Non-pigmented ciliary epithelial cell (primary cell): ENCODE measurements at regions not wholly inside any gene's neighbourhood (a gene's known extent, or its start where the extent isn't known, plus 50 kb on each side); places are given as distances from the start of the nearest gene placed in this dataset.

Experiments used
- DNase-seq: peaks from one replicate; pipeline ENCODE4 v3.0.0-alpha.2; 2010; ENCODE audit warnings: low read depth

DNA sequence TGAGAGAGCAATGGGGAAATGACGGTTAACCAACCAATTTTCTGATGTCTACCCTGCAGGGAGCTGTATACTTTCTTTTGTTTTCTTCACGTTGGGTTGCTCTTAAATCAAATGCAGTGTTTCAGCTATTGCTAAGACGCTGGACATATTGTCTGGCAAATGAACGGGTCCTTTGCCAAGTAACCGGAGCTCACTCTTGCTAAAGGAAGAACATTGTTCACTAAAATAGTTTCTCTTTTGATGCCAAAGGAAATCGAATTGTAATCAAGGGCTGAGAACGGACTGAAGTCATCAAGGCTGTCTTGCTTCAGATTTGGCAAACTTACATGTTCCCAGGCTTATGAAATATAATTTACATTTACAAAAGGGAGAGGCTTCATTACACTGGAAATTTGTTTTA is 142.3 kb upstream of the ARGLU1 start:
- no peak for DNase-seq

DNA sequence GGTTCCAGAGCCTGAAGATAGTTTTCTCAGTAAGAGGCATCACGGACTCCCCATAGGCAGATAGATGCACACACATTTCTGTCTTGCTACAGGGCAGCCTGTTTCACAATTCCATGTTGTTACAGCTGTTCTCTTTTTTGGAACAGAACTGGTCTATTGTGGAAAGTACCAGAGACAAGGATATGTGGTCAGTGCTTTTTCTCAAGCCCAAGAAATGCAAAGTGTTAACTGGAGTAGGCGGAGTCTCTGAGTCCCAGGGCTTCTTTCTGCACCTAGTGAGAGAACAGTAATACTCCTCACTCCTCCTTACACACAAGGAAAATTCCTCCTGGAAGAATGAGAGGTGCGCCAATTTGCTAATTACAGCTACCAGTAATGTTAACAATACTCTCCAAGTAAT is 141.6 kb upstream of the ARGLU1 start:
- no peak for DNase-seq

DNA sequence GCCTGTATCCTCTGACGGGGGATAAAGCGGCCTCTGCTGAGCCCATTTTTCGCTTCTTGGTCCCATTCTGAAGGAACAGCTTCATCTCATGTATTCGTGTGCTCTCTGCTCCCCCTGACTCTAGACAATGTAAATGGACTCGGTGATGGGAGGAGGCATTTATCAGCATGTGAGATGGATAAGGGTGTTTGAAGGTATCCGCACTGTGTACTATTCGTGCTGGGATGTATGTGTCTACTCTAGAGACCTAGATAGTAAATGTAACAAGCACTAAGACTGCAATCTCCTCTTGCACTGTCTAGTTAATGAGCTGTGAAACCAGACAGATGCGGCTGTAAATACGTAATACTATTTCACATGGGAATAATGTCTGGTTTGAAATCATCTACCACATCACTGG is 134.6 kb upstream of the ARGLU1 start:
- no peak for DNase-seq

DNA sequence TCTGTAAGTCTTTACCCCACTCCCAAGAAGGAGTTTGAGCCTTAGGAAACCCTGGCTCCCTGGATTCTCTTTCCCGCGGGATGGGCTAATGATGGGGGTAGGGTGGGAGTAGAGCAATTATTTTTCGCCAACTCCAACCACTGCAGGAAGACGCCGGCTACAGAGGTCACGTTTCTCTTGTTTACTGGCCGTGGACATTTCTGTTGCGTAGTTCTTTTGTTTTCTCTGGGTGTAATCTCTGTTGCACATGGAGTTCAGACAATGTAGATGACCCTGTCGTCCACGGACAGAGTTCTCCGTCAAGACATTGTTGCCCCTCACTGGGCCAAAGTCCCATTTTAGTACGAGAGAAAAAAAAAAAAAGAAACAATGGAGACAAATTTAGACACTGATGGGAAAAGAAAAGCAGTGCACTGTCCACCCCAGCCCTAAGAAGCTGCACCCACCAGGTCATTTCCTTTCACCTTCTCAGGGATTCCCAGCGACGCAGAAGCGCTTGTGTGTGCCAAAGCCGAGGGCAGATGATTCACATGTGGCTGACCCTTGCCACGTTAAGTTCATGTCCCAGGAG is 133.9 kb upstream of the ARGLU1 start:
- DNase-seq: no peak

DNA sequence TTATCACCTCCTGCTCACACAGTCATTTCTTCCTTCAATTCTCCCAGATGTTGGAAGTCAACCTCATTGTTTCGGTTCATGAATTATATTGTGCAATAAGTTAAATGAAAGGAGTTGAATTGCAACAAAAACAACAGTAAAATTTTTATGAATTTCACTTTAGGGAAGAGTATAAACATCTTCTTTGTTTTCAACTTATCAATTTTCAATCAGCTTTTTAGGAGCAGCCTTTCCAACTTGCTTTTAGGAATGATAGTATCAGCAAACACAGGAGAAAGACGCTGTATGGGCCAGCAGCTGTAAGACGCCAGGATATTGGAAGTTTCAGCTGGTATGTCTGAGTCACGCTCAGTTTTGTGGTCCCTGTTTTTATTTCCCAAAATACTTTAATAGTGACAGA is 132.5 kb upstream of the ARGLU1 start:
- DNase-seq: no peak

DNA sequence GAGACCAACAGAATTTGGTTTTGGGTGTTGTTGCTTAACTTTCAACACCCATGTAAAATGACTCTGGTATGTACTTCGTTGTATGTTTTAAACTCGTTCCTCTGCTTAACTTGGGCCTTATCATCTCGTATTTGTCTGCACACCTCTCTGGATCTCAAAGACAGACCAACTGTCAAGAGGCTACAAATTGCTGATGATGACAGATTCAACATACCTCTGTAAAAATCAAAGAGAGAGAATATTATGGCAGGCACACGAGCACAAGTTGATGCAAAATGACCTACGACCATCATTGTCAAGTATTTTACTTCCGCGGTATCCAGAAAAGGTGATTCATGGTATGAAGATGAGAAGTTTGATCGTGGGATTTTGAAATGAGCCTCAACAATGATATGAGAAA is 132.1 kb upstream of the ARGLU1 start:
- DNase-seq: no peak

DNA sequence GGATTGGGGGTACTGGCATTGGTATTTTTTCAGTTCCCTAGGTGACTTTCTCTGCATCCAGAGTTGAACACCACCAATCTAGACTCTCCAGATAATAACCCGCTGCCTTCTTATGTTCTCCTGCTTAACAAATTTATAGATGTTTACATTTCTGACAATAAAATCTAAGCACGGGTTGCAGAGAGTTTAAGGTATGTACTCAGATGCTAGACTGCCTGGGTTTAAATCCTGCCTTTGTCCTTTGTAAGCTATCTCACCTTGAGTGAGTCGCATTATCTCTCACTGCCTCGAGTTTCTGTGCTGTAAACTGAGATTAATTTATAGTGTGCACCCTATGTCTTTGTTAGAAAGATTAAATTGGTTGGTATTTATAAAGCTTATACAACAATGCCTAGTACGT is 131.4 kb upstream of the ARGLU1 start:
- no peak for DNase-seq

DNA sequence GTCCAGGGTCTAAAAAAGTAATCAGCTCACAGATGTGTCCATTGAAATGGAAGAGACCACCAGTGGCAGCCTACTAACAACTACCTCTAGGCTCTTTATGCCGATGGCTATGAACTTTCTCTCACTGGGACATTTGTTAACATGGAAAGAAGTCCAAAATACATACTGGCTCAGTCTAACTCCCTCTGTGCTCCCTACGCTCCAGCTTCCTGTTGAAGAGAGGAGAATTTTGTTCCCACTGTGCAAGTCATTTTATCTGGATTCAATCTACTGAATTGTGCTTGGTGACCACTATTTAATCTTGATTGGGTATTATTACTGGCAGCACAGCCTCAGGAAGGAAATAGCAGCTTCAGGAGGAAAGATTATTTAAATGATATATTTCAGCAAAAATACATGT is 128.8 kb upstream of the ARGLU1 start:
- no peak for DNase-seq

DNA sequence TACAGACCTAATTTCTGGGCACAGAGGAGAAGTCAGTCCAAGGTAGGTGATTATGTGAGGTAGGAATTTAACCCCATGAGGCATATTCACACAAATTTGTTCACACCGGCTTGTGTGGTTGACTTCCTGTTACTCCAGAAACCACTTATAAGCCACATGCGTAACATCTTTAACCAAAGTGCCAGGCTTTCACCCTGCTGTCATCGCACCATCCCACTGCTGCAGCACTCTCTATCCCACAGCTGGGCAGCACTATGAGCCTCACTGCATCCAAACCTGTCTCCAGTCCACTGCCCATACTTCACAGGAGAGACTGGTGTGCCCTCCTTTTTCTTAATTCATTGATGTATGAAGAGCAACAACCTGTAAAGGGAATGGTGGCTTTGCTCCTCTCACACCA is 128.2 kb upstream of the ARGLU1 start:
- DNase-seq: no peak

DNA sequence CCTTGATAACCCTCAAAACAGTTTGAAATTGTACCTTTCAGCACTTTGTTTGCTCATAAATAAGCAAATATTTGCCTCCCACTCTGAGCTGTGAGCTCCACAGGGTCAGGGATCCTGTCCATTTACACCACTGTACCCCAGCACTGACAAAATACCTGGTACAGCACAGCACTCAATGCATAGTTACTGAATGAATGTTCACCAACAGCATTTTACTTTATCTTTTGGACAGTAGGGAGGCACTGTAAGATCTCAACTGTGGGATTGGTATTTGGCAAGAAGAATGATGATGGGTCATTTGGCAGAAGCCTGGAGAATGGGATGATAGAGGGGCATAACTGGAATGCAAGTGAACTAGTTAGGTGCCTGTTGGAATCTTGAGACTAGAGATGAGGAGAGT is 127.2 kb upstream of the ARGLU1 start:
- DNase-seq: no peak

DNA sequence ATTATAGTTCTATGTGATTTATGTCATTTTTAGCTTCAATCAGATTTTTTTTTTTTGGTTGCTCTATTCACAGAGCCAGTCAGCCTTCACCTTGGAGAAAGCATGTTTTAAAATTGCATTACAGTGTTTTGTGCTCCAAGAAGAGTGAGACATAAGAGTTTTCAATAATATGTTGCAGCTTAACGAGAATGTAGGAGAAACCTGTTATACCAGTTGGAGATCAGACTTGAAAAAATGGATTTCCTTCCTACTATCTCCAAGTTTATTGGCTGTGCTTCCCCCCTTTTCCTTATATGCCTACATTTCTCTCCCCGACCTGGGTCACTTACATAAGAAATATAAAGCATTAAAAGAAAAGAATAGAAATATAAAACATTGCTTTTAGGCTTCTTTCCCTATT is 123.9 kb upstream of the ARGLU1 start:
- no peak for DNase-seq

DNA sequence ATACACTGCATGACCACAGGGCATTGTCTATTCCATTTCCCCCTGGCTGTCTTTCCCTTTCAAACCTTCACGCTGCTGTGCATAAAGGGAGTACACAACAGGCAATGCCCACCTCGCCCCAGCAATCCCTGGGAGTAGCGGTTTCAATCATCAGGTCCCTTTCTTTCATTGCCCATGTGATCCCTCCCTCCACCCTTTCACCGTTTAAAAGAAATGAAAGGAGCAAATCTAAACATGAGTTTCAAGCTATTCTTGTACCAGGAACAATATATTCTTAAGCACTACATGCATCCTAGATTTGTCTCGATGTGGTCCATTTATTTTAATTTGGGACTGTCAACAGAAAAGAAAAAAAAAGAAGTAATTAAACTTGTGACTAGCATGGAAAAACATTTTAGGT is 123.4 kb upstream of the ARGLU1 start:
- no peak for DNase-seq

DNA sequence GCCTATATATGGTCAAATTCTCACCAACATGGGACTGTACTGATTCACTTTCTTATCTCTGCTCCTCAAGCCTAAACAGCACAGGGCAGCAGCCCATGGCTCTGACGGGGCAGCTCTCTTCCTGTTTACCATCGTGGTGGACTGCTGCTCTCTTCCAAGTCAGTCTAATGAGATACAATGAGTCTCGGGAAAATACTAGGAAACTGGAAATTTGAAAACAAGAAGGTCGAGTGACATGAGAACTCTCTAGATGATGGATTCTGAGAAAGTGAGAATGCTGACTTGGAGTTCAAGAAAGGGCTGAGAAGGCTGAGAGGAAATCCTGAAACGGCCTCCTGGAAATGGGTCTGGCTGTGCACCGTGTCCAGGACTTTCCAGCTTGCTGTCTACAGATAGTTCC is 122.8 kb upstream of the ARGLU1 start:
- DNase-seq: no peak

DNA sequence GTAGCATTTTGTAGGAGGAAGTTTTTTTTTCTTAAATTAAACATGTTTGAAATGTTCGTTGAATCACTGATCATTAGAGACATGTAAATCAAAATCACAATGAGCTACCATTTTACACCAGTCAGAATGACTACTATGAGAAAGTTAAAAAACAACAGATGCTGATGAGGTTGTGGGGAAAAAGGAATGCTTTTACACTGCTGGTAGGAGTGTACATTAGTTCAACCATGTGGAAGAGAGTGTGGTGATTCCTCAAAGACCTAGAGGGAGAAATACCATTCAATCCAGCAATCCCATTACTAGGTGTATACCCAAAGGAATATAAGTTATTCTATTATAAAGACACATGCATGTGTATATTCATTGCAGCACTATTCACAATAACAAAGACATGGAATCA is 122.0 kb upstream of the ARGLU1 start:
- no peak for DNase-seq

DNA sequence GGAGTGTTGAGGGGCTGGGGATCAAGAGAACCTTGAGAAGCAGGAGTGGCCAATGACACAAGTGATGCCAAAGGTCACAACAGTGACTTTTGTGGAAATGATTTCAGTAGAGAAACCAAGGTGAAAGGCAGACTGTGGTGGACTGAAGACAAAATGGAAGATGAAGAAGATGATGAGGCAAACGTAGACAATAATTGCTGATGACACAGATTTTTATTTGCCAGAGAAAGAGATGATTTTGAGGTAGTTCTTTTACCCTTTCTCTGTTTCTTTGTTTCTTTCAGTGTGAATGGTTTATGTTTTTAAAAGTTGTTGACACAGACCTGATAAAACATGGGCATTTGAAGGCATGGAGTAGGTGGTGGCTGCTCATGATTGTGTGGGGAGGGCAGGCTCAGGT is 121.0 kb upstream of the ARGLU1 start:
- no peak for DNase-seq

DNA sequence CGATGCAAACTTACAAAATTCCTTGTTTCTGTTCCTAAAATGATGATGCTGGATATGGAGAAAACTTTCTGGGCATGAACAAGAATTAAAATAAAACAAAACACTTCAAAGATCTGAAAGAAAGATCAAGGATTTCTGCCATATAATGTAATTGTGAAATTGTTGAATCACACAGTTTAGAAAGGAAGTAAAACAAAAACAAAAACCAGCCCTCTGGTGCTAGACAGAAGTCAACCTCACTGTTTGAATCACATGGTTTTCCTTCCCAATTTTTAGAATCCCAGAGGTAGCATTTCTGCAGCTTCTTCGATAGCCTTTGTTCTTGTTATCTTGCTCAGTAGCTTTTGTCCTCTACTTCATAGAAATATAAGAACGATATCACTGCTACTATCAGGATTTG is 118.2 kb upstream of the ARGLU1 start:
- DNase-seq: no peak

DNA sequence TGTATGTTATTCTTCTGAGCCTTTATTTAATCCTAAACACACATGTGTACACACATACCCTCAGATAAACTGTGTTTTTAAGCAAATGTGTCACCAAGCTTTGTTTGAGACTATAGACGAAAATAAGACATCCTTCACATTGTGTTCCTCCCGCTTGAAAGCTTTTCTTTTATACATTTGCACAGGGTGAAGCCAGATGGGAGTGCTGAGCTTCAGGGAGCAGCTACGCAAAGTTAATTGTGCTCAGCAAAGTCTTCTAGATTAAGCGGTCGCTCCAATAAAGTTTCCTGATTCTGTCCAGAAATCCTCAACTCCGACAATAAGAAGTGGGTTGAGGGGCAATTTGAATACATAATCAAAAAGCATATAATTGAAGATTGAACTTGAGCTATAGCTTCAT is 117.2 kb upstream of the ARGLU1 start:
- DNase-seq: no peak

DNA sequence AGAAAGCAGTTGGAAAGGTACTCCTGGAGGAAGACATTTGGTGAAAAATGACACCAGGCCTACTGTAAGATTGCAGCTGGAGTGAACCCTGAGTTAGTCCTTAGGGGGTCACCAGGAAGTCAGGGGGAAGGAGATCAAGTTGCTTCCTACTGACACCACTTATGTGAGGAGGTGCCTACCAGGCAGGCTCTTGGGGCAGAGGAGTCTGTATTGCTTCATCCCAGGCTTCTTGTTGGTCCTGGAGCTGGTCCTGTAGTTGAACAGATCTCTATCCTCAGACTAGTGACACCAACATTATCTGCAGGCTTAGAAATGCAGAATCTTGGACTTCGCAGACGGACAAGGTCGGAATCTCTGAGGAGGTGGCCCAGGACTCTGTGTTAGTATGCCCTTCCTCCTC is 116.0 kb upstream of the ARGLU1 start:
- no peak for DNase-seq

DNA sequence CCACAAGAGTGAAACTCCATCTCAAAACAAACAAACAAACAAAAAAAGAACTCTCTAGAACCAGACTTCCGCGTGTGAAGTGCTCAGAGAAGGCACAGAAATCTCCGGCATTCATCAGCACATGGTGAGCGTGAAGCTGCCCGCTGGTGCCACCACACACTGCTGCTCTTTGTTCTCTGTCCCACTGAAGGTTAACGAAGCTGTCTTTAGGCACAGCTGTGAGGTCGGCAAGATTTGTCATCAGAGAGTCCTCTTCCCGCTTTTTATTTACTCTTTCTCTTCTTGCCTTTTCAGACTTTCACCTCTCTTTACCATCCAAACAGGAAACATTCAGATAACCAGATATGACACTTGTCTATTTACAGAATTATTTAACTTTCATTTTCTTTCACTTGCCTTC is 115.2 kb upstream of the ARGLU1 start:
- DNase-seq: no peak

DNA sequence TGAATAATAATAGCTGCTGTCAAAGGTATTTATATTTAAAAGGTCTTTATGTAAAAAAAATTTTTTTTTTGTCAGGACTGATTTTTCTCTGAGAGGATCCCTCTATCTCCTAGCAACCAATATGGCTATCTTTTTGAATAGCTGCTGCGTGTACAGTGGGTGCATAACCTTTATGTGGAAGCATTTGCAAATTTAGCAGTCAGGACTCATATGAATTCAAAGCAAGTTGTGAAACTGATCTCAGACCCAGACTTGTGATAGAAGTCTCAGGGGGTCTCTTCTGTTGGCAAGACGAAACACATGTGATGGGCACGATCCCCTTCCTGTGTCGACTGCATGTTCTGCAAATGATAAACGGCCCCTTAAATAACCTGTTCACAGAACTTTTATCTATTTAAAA is 114.1 kb upstream of the ARGLU1 start:
- DNase-seq: no peak

DNA sequence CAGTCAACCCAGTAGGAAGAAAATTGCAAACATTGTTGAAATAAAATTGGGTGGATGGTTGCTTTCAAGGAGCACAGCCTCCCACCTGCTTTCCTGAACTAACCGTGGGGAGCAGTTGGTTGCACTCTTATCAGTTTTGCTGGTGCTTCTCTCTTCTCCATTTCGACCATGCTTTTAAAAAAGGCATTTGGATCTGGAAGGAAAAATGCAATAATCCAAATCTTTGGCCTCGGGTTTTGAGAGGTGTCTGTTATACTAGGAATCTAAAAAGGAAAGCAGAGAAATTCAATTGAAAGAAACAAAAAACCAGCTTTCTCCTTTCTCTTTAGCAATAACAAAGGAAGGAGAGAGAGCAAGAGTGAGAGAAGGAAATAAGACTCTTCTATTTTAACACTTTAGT is 113.6 kb upstream of the ARGLU1 start:
- no peak for DNase-seq

DNA sequence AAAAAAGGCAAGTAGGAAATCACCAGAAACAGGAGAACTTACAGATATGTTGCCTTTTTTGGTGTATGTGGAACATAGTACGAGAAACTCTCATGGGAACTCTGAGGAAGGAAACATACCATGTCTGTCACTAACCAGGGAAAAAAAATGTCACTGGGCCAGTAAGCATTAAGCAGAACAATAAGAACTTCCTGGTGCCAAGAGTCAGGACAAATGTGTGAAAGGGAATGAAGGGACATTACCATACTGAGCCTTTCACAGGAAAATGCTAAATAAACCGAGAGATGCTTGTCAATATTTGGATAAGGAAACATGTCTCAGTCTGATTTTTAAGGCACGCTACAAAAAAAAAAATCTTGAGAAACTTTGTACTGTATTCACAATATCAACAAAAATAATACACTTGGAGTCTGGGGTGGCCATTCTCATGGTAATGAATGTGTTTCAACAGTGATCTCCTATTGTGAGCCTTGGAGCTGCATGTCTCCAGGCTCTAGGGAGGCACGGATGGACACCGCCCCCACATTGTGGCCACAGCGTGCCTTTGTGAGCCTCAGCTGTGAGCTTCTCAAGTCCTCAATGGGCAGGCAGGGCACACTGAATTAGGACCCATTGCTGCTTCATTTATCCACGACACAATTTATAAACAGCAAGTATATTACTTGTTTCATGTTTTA is 113.0 kb upstream of the ARGLU1 start:
- DNase-seq: no peak

DNA sequence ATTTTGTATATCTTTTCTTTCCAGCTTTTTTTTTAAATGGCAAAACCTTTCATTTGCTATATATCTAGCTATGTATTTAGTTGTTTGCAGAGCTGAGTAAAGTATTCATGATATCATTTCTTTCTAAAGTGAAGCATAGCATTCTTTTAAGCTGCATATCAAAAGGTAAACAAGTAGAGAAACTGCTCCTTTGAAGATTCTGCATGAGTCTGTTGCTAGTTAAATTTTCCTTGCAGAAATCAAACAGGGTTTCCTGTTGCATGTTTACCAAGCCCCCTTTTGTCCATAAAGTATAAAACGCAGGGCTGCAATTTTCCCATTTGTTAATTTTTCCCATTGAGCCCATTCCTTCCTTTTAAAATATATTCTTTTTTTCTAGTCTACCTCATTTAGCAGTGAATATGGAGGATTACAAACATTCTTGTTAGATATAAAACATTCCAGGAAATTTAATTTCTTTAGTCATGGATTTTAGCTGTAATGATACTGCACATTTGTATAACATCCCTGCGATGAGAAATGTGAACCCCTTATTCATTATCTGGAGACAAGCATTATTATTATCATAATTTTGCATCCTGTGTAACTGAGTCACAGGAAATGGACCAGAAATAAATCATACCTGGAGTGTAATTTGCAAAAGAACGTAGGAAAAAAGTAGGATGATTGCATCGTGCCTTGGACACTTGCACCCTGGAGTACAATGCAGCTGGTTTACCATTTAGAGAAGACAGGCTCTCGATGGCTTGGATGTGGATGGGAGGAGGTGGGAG is 110.9 kb upstream of the ARGLU1 start:
- no peak for DNase-seq

DNA sequence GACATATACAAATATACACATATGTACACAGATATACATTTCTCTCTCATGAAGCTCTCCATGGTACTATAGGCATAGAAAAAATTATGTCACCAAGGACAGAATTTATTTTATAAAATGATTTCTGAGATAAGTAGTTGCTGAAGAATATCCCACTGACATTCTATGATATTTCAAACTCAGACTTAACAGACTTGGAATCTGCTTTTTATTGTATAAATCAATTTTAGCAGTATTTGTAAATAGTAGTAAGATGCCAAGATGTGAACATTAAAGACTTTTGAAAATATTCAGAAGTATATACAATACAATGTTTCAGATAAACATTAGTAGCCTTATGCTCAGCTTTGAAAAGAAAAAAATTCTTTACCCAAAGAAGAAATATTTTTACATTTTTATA is 107.4 kb upstream of the ARGLU1 start:
- no peak for DNase-seq
